B cell (primary cell): ENCODE measurements at regions not wholly inside any gene's neighbourhood (a gene's known extent, or its start where the extent isn't known, plus 50 kb on each side); places are given as distances from the start of the nearest gene placed in this dataset.

Source experiments
- EZH2 ChIP-seq: IDR thresholded peaks from 2 replicates; pipeline ENCODE4 v1.6.1; 2012; ENCODE audit warnings: borderline replicate concordance, low read depth, mild to moderate bottlenecking, moderate library complexity, low read length; ENCODE audit not compliant: insufficient read depth, poor library complexity, severe bottlenecking
- TF ChIP-seq, protein P1 (sequence below): fragments of 200-600 bp; IDR thresholded peaks from one replicate; pipeline ENCODE4 v1.8.0; 2022; ENCODE audit warnings: antibody characterized with exemption, mild to moderate bottlenecking

DNA sequence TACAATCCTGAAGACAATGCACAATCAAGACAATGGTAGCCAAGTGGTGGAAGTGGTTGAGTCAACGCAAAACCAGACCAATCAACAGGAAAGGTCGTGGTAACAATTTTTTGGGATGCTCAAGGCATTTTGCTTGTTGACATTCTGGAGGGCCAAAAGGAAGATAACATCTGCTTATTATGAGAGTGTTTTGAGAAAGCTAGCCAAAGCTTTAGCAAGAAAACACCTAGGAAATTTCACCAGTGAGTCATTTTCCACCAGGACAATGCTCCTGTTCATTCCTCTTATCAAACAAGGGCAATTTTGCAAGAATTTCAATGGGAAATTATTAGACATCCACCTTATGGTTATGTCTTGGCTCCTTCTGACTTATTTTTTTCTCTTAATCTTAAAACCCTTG is 1932.2 kb upstream of the RAG2 start:
- TF ChIP-seq, protein P1, sequence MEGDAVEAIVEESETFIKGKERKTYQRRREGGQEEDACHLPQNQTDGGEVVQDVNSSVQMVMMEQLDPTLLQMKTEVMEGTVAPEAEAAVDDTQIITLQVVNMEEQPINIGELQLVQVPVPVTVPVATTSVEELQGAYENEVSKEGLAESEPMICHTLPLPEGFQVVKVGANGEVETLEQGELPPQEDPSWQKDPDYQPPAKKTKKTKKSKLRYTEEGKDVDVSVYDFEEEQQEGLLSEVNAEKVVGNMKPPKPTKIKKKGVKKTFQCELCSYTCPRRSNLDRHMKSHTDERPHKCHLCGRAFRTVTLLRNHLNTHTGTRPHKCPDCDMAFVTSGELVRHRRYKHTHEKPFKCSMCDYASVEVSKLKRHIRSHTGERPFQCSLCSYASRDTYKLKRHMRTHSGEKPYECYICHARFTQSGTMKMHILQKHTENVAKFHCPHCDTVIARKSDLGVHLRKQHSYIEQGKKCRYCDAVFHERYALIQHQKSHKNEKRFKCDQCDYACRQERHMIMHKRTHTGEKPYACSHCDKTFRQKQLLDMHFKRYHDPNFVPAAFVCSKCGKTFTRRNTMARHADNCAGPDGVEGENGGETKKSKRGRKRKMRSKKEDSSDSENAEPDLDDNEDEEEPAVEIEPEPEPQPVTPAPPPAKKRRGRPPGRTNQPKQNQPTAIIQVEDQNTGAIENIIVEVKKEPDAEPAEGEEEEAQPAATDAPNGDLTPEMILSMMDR, result no peak
- no peak for TF ChIP-seq EZH2
